ENCODE measurements at regions not wholly inside any gene's neighbourhood (a gene's known extent, or its start where the extent isn't known, plus 50 kb on each side); places are given as distances from the start of the nearest gene placed in this dataset.
"Not testable (repeated sequence)": the region's sequence is repeated elsewhere in the genome, so short reads cannot be mapped to it uniquely, and the experiment has no call there.

DNA sequence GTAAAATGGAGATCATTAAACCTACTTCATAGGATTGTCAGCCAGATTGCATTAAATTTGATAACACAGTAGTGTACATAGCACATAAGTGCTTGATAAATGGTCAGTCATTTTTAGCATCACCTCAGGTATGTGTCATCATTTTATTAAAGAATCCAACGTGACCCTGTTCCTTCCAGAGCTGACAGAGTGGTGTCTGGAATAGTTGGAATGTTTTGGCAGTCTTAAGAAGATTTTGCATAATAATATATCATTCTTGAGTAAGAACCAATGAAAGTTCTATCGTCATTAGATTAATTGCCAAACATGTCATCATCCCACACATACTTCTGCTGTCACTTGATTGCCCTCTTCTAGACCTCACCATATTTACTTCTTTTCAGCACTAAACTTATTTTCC is 451.4 kb upstream of the POM121L12 start:
- no peaks in the 10 kb centered on the region for H3K9me3 ChIP-seq (ENCODE audit: control insufficient read depth, insufficient read depth, low read depth, low read length)
- H3K4me3 ChIP-seq (ENCODE audit: low read depth, low read length), result no peak overlapping the region
- POLR2A ChIA-PET, result no interaction called here
- TF ChIP-seq, protein P1, sequence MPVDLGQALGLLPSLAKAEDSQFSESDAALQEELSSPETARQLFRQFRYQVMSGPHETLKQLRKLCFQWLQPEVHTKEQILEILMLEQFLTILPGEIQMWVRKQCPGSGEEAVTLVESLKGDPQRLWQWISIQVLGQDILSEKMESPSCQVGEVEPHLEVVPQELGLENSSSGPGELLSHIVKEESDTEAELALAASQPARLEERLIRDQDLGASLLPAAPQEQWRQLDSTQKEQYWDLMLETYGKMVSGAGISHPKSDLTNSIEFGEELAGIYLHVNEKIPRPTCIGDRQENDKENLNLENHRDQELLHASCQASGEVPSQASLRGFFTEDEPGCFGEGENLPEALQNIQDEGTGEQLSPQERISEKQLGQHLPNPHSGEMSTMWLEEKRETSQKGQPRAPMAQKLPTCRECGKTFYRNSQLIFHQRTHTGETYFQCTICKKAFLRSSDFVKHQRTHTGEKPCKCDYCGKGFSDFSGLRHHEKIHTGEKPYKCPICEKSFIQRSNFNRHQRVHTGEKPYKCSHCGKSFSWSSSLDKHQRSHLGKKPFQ (tag by site-specific recombination; IDR thresholded peaks at IDR 0.05), result no peak
- TF ChIP-seq ZNF416 (tag by site-specific recombination; IDR thresholded peaks at IDR 0.05), result no peak
- no peak for TF ChIP-seq ZNF76 (tag by site-specific recombination; IDR thresholded peaks at IDR 0.05; ENCODE audit: borderline replicate concordance, low read depth)
- no peak for TF ChIP-seq ZNF391 (tag by site-specific recombination; IDR thresholded peaks at IDR 0.05; ENCODE audit: borderline replicate concordance, low read depth)
- TF ChIP-seq, protein P2, sequence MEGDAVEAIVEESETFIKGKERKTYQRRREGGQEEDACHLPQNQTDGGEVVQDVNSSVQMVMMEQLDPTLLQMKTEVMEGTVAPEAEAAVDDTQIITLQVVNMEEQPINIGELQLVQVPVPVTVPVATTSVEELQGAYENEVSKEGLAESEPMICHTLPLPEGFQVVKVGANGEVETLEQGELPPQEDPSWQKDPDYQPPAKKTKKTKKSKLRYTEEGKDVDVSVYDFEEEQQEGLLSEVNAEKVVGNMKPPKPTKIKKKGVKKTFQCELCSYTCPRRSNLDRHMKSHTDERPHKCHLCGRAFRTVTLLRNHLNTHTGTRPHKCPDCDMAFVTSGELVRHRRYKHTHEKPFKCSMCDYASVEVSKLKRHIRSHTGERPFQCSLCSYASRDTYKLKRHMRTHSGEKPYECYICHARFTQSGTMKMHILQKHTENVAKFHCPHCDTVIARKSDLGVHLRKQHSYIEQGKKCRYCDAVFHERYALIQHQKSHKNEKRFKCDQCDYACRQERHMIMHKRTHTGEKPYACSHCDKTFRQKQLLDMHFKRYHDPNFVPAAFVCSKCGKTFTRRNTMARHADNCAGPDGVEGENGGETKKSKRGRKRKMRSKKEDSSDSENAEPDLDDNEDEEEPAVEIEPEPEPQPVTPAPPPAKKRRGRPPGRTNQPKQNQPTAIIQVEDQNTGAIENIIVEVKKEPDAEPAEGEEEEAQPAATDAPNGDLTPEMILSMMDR (tag by site-specific recombination; IDR thresholded peaks at IDR 0.05), result no peak
- TF ChIP-seq, protein P3, sequence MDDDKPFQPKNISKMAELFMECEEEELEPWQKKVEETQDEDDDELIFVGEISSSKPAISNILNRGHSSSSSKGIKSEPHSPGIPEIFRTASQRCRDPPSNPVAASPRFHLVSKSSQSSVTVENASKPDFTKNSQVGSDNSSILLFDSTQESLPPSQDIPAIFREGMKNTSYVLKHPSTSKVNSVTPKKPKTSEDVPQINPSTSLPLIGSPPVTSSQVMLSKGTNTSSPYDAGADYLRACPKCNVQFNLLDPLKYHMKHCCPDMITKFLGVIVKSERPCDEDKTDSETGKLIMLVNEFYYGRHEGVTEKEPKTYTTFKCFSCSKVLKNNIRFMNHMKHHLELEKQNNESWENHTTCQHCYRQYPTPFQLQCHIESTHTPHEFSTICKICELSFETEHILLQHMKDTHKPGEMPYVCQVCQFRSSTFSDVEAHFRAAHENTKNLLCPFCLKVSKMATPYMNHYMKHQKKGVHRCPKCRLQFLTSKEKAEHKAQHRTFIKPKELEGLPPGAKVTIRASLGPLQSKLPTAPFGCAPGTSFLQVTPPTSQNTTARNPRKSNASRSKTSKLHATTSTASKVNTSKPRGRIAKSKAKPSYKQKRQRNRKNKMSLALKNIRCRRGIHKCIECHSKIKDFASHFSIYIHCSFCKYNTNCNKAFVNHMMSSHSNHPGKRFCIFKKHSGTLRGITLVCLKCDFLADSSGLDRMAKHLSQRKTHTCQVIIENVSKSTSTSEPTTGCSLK (tag by site-specific recombination; IDR thresholded peaks at IDR 0.05), result no peak
- TF ChIP-seq ZNF596 (tag by site-specific recombination; IDR thresholded peaks at IDR 0.05), result no peak
- no peak for TF ChIP-seq ZNF19 (tag by site-specific recombination; IDR thresholded peaks at IDR 0.05; ENCODE audit: low read depth)
- no peak for TF ChIP-seq ZFP3 (tag by site-specific recombination; IDR thresholded peaks at IDR 0.05; ENCODE audit: low read depth)
- no peak for TF ChIP-seq ZNF830 (tag by site-specific recombination; IDR thresholded peaks at IDR 0.05; ENCODE audit: low read depth)
- no peak for TF ChIP-seq ZNF16 (tag by site-specific recombination; IDR thresholded peaks at IDR 0.05; ENCODE audit: low read depth)
- TF ChIP-seq SCRT1 (tag by site-specific recombination; IDR thresholded peaks at IDR 0.05; ENCODE audit: borderline replicate concordance), result no peak
- TF ChIP-seq, protein P4, sequence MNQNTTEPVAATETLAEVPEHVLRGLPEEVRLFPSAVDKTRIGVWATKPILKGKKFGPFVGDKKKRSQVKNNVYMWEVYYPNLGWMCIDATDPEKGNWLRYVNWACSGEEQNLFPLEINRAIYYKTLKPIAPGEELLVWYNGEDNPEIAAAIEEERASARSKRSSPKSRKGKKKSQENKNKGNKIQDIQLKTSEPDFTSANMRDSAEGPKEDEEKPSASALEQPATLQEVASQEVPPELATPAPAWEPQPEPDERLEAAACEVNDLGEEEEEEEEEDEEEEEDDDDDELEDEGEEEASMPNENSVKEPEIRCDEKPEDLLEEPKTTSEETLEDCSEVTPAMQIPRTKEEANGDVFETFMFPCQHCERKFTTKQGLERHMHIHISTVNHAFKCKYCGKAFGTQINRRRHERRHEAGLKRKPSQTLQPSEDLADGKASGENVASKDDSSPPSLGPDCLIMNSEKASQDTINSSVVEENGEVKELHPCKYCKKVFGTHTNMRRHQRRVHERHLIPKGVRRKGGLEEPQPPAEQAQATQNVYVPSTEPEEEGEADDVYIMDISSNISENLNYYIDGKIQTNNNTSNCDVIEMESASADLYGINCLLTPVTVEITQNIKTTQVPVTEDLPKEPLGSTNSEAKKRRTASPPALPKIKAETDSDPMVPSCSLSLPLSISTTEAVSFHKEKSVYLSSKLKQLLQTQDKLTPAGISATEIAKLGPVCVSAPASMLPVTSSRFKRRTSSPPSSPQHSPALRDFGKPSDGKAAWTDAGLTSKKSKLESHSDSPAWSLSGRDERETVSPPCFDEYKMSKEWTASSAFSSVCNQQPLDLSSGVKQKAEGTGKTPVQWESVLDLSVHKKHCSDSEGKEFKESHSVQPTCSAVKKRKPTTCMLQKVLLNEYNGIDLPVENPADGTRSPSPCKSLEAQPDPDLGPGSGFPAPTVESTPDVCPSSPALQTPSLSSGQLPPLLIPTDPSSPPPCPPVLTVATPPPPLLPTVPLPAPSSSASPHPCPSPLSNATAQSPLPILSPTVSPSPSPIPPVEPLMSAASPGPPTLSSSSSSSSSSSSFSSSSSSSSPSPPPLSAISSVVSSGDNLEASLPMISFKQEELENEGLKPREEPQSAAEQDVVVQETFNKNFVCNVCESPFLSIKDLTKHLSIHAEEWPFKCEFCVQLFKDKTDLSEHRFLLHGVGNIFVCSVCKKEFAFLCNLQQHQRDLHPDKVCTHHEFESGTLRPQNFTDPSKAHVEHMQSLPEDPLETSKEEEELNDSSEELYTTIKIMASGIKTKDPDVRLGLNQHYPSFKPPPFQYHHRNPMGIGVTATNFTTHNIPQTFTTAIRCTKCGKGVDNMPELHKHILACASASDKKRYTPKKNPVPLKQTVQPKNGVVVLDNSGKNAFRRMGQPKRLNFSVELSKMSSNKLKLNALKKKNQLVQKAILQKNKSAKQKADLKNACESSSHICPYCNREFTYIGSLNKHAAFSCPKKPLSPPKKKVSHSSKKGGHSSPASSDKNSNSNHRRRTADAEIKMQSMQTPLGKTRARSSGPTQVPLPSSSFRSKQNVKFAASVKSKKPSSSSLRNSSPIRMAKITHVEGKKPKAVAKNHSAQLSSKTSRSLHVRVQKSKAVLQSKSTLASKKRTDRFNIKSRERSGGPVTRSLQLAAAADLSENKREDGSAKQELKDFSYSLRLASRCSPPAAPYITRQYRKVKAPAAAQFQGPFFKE (tag by site-specific recombination; IDR thresholded peaks at IDR 0.05; ENCODE audit: borderline replicate concordance), result no peak
- H3K27ac ChIP-seq (ENCODE audit: extremely low read depth, low read depth, low read length), result no peak overlapping the region
- CTCF ChIA-PET, result interaction anchor here (0.8 kb wide), 1 partner anchor 1154 kb away, joined by 3 read pairs; no protein-coding TSS in a partner anchor
- no peaks in the 10 kb centered on the region for H3K36me3 ChIP-seq (ENCODE audit: control insufficient read depth in 2 of 2, insufficient read depth in 1 of 2, low read length in 2 of 2)
- no peaks in the 10 kb centered on the region for H3K4me1 ChIP-seq (ENCODE audit: control insufficient read depth, insufficient read depth, low read length)

DNA sequence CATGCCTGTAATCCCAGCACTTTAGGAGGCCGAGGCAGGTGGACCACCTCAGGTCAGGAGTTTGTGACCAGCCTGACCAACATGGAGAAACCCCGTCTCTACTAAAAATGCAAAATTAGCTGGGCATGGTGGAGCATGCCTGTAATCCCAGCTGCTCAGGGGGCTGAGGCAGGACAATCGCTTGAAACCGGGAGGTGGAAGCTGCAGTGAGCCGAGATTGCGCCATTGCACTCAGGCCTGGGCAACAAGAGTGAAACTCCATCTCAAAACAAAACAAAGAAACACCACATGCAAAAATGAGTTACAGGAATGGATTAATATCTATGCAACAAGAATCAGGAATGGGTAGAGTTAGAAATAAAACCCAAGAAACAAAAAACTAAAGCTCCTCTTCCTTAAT is 462.3 kb upstream of the POM121L12 start:
- H3K4me1 ChIP-seq (ENCODE audit: control insufficient read depth, insufficient read depth, low read length); H3K9me3 ChIP-seq (ENCODE audit: control insufficient read depth, insufficient read depth, low read depth, low read length); H3K27ac ChIP-seq (ENCODE audit: extremely low read depth, low read depth, low read length); CTCF ChIA-PET; H3K4me3 ChIP-seq (ENCODE audit: low read depth, low read length); H3K36me3 ChIP-seq (ENCODE audit: control insufficient read depth in 2 of 2, insufficient read depth in 1 of 2, low read length in 2 of 2); POLR2A ChIA-PET: not testable (repeated sequence)

Measured in HEK293 (cell line).